COLO668 (cell line): ENCODE measurements at regions not wholly inside any gene's neighbourhood (a gene's known extent, or its start where the extent isn't known, plus 50 kb on each side); places are given as distances from the start of the nearest gene placed in this dataset.

ENCODE experiments used
- DNase-seq: peaks from one replicate; lab custom pipeline; 2025; ENCODE audit not compliant: unreplicated experiment; lab: John Stamatoyannopoulos, UW

DNA sequence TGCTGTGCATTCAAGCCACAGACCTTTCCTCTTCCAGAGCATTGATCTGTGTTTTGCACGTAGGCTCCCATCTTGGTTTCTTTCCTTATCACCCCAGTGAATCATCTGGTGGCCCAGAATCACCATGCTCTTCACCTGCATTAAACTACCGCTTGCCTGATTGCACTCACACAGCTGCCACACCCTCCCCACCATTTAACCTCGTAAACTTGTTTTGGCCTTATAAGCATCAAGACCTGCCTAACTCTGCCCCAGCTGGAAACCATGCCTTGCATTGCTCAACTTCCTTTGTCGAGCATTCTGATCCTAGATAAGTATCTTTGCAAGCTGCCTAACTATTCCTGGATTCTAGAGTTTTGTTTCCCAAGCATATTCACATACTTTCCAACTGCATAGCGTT, 369.6 kb upstream of the SEMA6A start:
- DNase-seq = no peak

- no peak for DNase-seq
Measured at GRCh38 chr5:116942622-116943021, 368.0 kb upstream of the SEMA6A start.

GRCh38 chr5:116939641-116940040, 365.0 kb upstream of the SEMA6A start:
- no peak for DNase-seq

DNA sequence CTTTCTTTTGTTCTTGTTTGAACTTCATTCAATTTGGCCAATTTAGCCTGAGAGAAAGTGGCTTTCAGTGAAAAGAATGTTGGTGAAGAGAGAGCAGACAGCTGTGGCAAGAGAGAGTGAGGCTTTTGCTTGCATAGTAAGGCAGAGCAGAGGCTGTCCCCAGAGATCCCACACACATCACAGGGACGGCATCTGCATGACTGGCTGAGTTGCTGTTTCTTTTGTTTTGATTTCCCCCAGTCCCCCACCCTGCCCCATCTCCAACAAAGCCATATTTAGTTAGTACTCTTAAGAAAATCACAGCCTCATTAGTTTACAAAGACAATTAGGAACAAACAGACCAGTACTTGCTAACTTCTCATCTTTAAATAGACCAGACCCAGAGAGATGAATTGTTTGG, 363.9 kb upstream of the SEMA6A start:
- no peak for DNase-seq

GRCh38 chr5:116935561-116936162, 361.0 kb upstream of the SEMA6A start:
- DNase-seq = no peak

DNA sequence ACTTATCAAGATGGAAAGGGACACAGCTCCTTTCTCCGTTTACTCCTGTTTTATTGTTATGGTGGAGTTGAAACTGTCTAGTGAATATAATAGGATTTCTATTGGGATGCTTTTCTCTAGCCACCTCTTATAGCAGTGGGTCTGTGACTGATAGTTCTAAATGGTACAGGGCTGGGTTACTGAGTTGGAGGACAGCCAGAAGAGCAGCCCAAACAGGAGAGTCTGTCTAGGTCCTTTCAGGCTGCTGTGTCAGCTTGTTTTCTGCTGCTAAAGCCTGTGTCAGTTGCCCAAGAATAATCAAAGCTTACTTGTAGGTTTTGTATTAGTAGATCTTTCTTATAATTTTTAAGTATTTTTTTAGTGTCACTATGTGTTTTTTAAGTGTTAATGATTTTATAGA, 356.0 kb upstream of the SEMA6A start:
- DNase-seq = no peak

DNA sequence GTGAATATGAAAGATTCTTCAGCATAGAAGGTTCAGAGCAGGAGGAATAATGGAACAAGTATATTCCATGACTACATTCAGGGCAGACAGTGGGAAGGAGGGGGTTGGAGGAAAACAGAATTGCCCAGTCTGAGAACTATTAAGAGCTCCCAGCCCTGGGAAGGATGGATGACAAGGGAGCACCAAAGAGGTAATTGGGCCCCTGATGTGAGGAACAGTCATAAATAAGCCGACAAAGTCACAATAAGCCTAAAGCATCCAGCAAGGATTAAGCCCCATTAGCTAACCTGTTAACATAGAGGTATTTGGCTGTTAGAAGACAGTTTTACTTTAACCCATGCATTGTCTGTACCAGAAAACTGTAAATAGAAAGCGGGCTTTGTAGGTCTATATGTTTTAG, 348.7 kb upstream of the SEMA6A start:
- DNase-seq = no peak

- DNase-seq = no peak
Measured at GRCh38 chr5:116922532-116922931, 347.9 kb upstream of the SEMA6A start.

DNA sequence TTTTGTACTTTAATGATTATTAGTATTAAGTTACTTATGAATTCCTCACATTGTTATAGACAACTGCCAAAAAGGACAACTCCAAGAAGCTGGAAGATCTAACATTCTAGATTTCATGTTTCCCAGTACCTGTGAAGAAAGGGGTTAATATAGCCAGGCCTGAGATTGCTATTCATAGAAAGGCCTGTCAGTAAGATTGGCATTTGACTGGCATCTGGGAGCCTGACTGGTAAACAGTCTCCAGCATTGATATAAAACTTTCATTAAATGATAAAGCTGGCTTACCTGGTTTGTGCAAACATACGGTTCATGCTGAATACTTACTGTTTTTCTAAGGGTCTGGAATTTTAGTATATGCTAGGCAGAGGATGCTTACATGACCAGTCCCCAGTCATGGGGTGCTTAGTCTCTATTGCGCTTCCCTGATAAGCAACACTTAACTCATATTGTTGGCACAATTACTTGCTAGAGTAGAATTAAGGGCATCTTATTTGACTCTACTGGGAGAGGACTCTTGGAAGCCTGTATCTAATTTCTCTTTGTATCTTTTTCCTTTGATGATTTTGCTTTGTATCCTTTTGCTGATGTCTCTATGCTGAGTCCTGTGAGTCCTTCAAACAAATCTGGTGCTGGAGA, 340.4 kb upstream of the SEMA6A start:
- no peak for DNase-seq

DNA sequence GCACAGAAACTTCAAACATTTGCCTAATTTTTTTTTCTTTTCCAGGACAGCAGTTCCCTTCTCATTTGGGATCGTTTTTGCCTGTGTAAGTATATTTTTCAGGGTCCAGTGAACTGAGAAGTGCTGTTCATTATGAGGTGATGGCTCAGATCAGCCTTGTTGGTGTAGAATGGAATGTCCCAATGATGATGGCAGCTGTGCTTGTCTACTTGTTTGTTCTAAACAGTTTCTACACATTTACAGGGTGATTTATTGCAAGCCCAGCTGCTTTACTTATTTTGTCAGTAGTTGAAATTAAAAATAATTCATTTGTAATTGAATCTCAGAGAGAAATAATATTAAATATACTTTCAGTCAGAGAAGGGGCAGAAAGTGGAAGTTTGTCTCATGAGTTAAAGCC, 337.6 kb upstream of the SEMA6A start:
- no peak for DNase-seq

GRCh38 chr5:116911074-116911473, 336.5 kb upstream of the SEMA6A start:
- no peak for DNase-seq

- DNase-seq = no peak
Measured at GRCh38 chr5:116908537-116908936, 333.9 kb upstream of the SEMA6A start.

GRCh38 chr5:116905885-116906284, 331.3 kb upstream of the SEMA6A start:
- DNase-seq = no peak

DNA sequence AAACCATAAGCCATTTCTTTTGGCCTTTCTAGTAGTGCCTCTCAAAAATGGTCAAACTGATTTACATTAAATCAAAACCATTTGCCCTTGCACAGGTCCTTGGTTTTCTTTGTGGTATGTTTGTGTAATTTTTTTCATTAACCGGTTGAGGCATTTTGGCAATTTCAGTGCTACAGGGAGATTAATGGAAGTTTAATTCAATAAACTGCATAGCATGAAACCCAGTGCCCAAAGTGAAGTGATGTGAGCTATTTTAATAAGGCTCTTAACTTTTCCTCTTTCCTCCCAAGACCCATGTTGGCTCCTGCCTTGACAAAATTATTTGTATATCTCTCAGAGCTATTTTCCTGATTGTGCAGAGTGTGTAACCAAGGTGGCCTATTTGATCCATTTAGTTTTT, 326.2 kb upstream of the SEMA6A start:
- no peak for DNase-seq

DNA sequence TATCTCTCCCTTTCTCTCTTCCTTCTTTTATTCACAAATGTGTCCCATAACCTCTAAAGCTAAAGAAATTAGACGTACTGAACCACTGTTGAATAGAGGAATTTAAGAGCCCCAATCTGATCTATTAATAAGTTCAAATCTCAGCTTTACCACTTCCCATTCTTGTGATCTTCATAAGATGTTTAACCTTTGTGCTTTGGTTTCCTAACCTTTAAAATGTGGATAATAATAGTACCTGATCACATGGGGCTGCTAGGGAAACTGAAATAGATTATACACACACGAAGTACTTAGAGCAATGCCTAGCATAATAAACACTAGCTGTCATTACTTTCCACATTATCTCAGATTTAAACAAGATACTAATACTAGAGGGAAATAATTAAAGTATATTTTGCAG, 324.3 kb upstream of the SEMA6A start:
- no peak for DNase-seq

DNA sequence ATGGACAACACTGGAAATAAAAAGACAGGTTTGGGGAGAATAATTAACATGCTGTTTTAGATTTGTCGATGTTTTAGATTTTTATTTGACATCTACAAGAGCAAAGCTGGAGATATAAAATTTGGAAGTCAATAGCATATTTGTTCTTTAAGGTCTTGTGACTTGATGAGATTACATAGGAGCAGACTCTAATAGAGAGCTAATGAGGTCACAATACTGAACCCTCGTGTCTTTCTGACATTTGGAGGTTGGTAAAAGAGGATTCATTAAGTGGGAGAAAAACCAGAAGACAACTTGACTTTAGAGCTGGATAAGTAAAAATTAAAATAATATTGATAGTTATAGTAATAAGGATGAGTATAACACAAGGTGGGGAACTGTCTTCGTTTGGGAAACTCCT, 322.7 kb upstream of the SEMA6A start:
- DNase-seq = no peak

DNA sequence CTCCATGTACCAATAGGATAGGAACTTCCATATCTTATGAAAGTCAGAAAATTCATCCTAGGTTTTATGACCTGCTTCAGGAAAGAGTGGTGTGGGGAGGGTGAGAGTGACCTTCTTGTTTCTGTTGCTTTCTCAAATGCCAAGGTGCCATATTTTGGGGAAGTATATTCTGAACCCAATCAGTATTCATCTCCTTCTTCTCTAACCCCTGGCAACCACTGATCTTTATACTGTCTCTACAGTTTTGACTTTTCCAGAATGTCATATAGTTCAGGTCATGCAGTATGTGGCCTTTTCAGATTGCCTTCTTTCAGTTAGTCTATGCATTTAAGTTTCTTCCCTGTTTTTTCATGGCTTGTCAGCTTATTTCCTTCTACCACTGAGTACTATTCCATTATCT, 321.4 kb upstream of the SEMA6A start:
- DNase-seq = no peak

DNA sequence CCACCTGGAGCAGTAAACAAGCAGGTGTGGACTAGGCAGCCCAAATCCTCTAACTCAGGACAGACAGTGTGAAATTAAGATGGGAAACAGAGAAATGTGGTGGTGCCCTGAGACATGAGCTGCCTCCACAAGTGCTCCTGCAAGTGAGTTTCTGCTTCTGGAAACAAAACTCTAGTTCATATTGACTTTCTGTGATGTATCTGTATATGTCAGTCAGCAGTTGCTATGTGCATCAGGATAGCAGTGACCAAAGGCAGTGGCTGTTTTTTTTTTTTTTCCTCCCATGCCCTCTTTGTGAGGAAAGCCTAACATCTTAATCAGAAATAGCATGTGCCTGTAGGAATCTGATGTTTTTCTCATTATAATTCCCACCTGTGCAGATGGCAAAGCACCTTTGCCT, 318.4 kb upstream of the SEMA6A start:
- DNase-seq = no peak

- DNase-seq = no peak
Measured at GRCh38 chr5:116887104-116887503, 312.5 kb upstream of the SEMA6A start.

DNA sequence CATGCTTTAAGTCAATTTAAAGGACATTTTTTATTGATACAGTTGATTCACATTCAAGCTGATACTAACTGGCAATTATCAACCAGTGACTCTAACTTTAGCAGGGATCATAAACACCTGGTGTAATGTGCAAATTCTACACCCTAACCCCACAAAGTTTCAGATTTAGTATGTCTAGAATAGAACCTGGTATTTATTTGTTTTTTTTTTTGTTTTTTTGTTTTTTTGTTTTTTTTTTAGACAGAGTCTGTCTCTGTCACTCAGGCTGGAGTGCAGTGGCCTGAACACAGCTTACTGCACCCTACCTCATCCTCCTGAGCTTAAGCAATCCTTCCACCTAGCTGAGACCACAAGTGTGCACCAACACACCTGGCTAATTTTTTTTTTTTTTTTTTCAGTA, 311.2 kb upstream of the SEMA6A start:
- DNase-seq = no peak

DNA sequence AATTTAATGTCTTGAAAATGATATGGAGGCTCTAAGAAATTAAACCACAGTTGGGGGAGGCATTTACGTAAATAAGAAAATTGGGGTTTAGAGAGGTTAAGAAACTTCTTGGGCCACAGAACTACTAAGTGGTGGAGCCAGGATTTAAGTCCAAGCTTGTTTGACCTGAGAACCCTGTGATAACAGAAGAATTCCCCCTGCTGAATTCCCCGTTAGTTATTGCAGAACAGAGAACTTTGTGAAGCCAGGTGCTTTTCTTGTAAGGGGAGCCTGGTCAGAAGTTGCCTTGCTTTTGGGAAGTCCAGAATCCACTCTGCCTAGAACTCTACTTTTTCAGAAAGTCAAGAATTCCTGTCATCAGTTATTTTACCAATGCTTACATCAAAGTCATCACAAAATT, 309.3 kb upstream of the SEMA6A start:
- no peak for DNase-seq

DNA sequence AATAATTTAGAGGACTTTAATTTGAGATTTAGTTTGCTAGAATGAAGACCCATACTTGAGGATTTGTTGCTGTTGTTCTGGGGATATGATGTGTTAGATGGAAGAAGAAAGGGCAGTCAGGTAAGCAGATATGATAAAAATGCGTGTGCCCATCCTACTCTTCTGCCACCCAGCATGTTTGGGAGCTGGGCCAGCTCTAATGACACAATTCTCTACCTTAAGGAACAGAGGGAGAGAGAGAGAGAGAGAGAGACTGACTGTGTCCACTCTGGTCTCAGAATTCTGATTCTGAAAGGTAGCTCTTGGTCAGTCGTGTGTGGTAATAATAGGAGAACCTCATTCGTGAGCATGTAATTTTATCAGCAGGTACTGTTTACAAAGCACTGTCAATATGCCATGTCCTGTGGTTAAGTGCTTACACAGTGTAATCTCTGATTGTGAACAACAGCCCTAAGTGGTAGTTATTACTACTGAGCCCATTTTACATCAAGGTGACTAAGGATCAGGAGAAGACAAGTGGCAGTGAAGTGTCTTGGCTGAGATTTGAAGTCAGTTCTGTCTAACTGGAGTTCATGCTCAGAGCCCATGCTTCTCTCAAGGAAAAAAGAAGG, 307.4 kb upstream of the SEMA6A start:
- peak; percentile 2 for DNase-seq

DNA sequence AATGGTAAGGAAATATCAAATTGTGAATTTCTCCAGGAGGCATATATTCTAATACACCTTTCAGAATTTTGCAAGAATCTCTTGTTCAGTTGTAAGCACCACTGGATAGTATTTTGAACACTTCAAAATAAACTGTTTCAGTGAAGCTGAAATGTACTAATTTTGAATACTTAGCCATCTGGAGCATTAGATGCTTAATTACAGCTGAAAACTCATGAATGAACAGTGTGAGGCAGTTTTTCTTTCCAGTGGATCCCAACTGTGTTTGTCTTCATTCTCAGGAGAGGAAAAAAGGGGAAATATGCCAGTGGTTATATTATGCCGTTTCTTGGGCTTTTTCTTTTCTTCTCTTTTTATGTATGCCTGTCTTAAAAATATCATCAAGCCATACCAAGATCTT, 306.0 kb upstream of the SEMA6A start:
- DNase-seq = no peak
